ENCODE measurements at regions not wholly inside any gene's neighbourhood (a gene's known extent, or its start where the extent isn't known, plus 50 kb on each side); places are given as distances from the start of the nearest gene placed in this dataset.
"Not testable (repeated sequence)": the region's sequence is repeated elsewhere in the genome, so short reads cannot be mapped to it uniquely, and the experiment has no call there.

- H3K4me2 ChIP-seq (ENCODE audit: control insufficient read depth, insufficient read depth); H4K20me1 ChIP-seq (ENCODE audit: control insufficient read depth, insufficient read depth); ATAC-seq; H3K4me3 ChIP-seq; H3K9ac ChIP-seq (ENCODE audit: control insufficient read depth, insufficient read depth, low read length); intact Hi-C loops (cut with micrococcal nuclease; ENCODE audit: unreplicated experiment); in situ Hi-C loops (cut with MboI); RAD21 ChIA-PET (ENCODE audit: unreplicated experiment); H3K27me3 ChIP-seq (replicated peaks in 1 of 2; ENCODE audit: control insufficient read depth in 2 of 2, insufficient read depth in 2 of 2, low read length in 1 of 2); H3K27ac ChIP-seq (ENCODE audit: control insufficient read depth, insufficient read depth); BruUV-seq (replicated peaks); H2AFZ ChIP-seq (ENCODE audit: control insufficient read depth, low read depth, low read length); DNase-seq (ENCODE audit: low read depth, low spot score); FAIRE-seq; CTCF ChIA-PET; H3K9me3 ChIP-seq (replicated peaks; ENCODE audit: control insufficient read depth, insufficient read depth, low read length): not testable (repeated sequence)
- 93% methylated on average over 5 of the region's 5 CpGs for WGBS (ENCODE audit: insufficient coverage, insufficient replicate concordance, low lambda C conversion rate, missing lambda C conversion rate)
- peaks cover 2 to 16% of the 10 kb centered on the region in 2 experiments for H3K36me3 ChIP-seq (ENCODE audit: control insufficient read depth in 2 of 2, insufficient read depth in 2 of 2, low read length in 1 of 2)
- peaks cover 21% of the 10 kb centered on the region for H3K4me1 ChIP-seq (ENCODE audit: control insufficient read depth, insufficient read depth, low read length)
- ChIA-PET SMC1A (ENCODE audit: uncharacterized antibody, unreplicated experiment) (interaction anchor here (0.6 to 1.2 kb wide), 2 partner anchors 19 to 372 kb away, joined by 3 to 4 read pairs; no protein-coding TSS in a partner anchor), POLR2A (interaction anchor here (1.7 kb wide), 1 partner anchor 10 kb away, joined by 4 read pairs; no protein-coding TSS in a partner anchor)
- H3K79me2 ChIP-seq (ENCODE audit: control insufficient read depth, insufficient read depth, low read length) = peaks cover 64% of the 10 kb centered on the region
Measured at GRCh38 chr19:7405482-7405881, 56.7 kb downstream of the ARHGEF18 start.

- Histone ChIP-seq H3K36me3 (ENCODE audit: control insufficient read depth in 2 of 2, insufficient read depth in 2 of 2, low read length in 1 of 2) (peaks cover 2 to 8% of the 10 kb centered on the region in 2 experiments; a peak in 3 of 4 replicates), H3K27me3 (replicated peaks in 1 of 2; ENCODE audit: control insufficient read depth in 2 of 2, insufficient read depth in 2 of 2, low read length in 1 of 2) (no peaks in the 10 kb centered on the region), H3K79me2 (ENCODE audit: control insufficient read depth, insufficient read depth, low read length) (peaks cover 48% of the 10 kb centered on the region), H3K9me3 (replicated peaks; ENCODE audit: control insufficient read depth, insufficient read depth, low read length) (no peaks in the 10 kb centered on the region; the same call in 2 of the 3 replicates), H3K27ac (ENCODE audit: control insufficient read depth, insufficient read depth) (peak overlapping the region; percentile 62; the same call in 1 of the 2 replicates), H2AFZ (ENCODE audit: control insufficient read depth, low read depth, low read length) (no peak overlapping the region), H3K4me2 (ENCODE audit: control insufficient read depth, insufficient read depth) (peak overlapping the region; percentile 67), H4K20me1 (ENCODE audit: control insufficient read depth, insufficient read depth) (no peaks in the 10 kb centered on the region), H3K4me1 (ENCODE audit: control insufficient read depth, insufficient read depth, low read length) (peaks cover 21% of the 10 kb centered on the region), H3K4me3 (no peak overlapping the region), H3K9ac (ENCODE audit: control insufficient read depth, insufficient read depth, low read length) (peak overlapping the region; percentile 21; the same call in 1 of the 2 replicates)
- in situ Hi-C loops (cut with MboI) = no loop called here
- ChIA-PET RAD21 (ENCODE audit: unreplicated experiment) (interaction anchor here (0.7 kb wide), 1 partner anchor 16 kb away, joined by 3 read pairs; no protein-coding TSS in a partner anchor), CTCF (interaction anchor here (1.0 to 2.0 kb wide), 3 partner anchors 11 to 41 kb away, joined by 3 to 7 read pairs (median 4); no protein-coding TSS in a partner anchor), POLR2A (interaction anchor here (0.8 to 2.2 kb wide), 3 partner anchors 10 to 21 kb away, joined by 3 to 8 read pairs (median 3); no protein-coding TSS in a partner anchor), SMC1A (ENCODE audit: uncharacterized antibody, unreplicated experiment) (interaction anchor here (1.2 to 2.4 kb wide), 3 partner anchors 10 to 21 kb away, joined by 3 to 10 read pairs (median 10); no protein-coding TSS in a partner anchor)
- FAIRE-seq (no peak), DNase-seq (ENCODE audit: low read depth, low spot score) (no peak), ATAC-seq (peak; percentile 69)
- intact Hi-C loops (cut with micrococcal nuclease; ENCODE audit: unreplicated experiment) = no loop called here
- BruUV-seq (replicated peaks) = TSS peak; percentile 54
- 24% methylated on average over 5 of the region's 5 CpGs for WGBS (ENCODE audit: insufficient coverage, insufficient replicate concordance, low lambda C conversion rate, missing lambda C conversion rate)
- TF ChIP-seq NFXL1 (IDR thresholded peaks at IDR 0.05; ENCODE audit: borderline replicate concordance) = no peak
- TF ChIP-seq TCF12 (IDR thresholded peaks at IDR 0.05; ENCODE audit: low read depth, low read length) = peak; percentile 42; the same call in 1 of the 2 replicates
- peak; percentile 73; the same call in 1 of the 2 replicates for TF ChIP-seq ZBTB40 (IDR thresholded peaks at IDR 0.05; ENCODE audit: borderline replicate concordance)
- TF ChIP-seq RUNX3 (IDR thresholded peaks at IDR 0.05; ENCODE audit: low read length) = peak; percentile 57
Measured at GRCh38 chr19:7408251-7408650, 59.5 kb downstream of the ARHGEF18 start.
